Activated CD8-positive, alpha-beta memory T cell treated with anti-CD3 and anti-CD28 coated beads for 36 hours (primary cell): ENCODE measurements at regions not wholly inside any gene's neighbourhood (a gene's known extent, or its start where the extent isn't known, plus 50 kb on each side); places are given as distances from the start of the nearest gene placed in this dataset.
"Not testable (repeated sequence)": the region's sequence is repeated elsewhere in the genome, so short reads cannot be mapped to it uniquely, and the experiment has no call there.

Source experiments
- CTCF ChIA-PET: fragments of 350-600 bp; sonication (Branson Sonifier 250); formaldehyde crosslinking; loops from one replicate; lab custom pipeline; 2021; ENCODE audit warnings: antibody characterized with exemption; lab: Charles Lee
- POLR2A ChIA-PET: fragments of 350-600 bp; sonication (Branson Sonifier 250); formaldehyde crosslinking; loops from one replicate; lab custom pipeline; 2021; ENCODE audit warnings: antibody characterized with exemption; lab: Charles Lee

DNA sequence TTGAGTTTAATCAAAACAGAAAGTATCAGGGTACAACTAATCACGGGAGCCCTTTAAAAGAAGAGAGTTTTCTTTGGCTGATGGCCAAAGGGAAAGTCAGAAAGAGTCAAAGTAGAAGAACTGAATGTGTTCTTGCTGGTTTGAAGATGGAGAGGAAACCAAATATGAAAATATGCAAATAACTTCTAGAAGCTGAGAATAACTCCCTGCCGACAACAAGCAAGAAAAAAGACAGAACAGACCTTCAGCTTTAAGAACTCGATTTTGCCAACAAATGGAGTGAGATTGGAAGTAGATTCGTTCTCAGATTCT is 903.8 kb downstream of the STIM2 start:
- CTCF ChIA-PET = no interaction called here
- POLR2A ChIA-PET = no interaction called here

DNA sequence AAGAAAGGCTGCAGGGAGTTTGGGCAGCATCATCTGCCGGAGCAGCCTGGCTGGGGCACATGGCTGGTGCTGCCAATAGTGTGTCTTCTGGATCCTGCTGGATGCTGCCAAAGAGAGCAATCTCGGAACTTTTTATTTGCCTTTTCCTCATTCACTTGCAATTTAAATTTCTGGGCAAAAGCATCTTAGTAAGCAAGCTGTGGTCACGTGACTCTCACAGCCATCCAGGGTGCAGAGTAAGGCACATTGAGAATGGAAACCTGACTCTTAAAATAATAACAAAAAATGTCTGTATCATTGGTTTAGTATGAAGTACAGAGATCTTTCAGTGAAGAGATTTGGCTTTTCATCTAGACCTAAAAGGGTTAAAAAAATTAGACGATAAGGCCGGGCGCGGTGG is 910.3 kb downstream of the STIM2 start:
- CTCF ChIA-PET = no interaction called here
- POLR2A ChIA-PET = no interaction called here

DNA sequence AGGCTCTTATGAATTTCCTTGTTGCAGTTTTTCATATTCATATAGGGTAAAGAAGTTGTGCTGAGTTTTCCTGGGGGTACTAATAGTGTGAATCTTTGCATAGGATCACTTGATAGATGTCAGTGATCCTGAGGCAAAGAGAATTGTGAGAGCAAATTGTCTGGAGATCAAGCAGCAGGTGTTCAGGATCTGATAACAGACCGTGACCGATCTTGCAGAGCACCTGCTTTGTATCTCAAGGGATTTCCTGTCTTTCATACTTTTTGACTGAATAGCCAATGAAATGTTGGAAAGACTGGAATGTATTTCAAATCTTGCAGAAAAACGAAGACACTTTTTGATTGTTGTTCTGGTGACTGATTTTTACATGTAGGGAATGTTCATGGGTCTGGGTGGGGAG is 914.5 kb downstream of the STIM2 start:
- ChIA-PET POLR2A (no interaction called here), CTCF (no interaction called here)

DNA sequence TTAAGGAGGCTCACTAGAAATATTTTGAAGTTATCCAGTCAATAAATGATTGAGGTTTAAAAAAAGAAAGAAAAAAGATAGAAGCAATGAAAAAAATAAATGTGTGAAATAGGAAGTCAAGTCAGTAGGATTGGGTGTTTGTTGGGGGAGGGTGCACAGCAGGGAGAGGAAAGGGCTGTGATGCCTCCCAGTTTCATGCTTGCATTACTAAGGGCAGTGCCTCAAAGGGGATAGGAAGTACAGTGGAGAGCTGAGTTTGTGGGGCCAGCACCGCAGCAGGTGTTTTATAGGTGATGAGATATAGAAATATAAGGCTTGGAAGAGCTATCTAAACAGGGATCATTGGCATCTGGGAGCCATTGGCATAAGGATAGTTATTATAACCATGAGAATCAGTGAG is 919.2 kb downstream of the STIM2 start:
- ChIA-PET POLR2A (no interaction called here), CTCF (no interaction called here)

DNA sequence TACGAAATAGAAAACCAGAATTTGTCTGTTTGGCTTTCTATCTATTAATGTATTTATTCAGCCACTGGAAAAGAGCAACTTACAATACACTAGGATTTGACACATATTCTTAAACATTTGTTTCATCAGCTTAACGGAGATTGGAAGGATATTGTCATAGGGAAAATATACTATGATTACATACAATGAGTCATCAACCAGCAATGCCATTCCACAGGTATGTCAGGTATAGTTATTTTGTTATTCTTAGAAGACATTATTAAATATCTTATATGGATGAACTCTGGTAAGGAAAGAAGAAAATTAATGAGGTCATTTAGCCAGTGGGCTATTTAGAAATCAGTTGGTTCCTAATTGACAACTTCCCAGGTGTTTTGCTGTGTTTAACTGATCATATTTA is 926.6 kb downstream of the STIM2 start:
- ChIA-PET CTCF (no interaction called here), POLR2A (no interaction called here)

DNA sequence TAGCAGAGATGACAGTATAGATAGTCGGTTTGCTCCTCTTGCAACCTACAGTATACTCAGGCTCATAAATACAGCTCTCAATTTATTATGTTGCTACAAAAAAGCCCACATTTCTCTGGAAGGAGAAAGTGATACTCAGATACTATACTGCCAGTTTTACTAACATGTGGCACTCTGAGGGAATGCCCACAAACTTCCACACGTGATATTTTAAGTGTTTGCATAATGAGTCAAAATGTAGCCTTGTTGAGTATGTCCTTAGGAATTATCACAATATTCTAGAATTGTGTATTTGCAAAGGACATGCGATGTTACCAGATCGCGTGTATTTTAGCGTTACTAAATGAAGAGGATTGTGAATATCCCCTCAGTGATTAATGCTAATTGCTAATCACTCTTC is 929.1 kb downstream of the STIM2 start:
- CTCF ChIA-PET = no interaction called here
- POLR2A ChIA-PET = no interaction called here

DNA sequence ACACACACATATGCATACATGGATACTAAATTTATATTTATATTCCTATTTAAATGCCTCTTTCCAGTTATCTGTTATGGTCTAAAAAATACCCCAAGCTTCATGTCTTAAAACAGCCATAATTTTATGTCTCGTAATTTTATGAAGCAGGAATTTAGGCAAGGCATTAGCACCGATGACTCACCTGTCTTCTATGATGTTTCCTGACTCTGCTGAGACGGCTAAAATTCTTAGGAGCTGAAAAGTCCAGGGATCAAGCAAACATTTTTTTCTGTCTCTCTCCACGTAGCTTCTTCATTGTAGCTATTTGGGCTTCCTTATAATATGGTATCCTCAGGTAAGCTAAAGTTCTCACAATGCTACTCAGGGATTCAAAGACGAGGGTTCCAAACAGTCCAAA is 930.3 kb downstream of the STIM2 start:
- ChIA-PET CTCF (no interaction called here), POLR2A (no interaction called here)

DNA sequence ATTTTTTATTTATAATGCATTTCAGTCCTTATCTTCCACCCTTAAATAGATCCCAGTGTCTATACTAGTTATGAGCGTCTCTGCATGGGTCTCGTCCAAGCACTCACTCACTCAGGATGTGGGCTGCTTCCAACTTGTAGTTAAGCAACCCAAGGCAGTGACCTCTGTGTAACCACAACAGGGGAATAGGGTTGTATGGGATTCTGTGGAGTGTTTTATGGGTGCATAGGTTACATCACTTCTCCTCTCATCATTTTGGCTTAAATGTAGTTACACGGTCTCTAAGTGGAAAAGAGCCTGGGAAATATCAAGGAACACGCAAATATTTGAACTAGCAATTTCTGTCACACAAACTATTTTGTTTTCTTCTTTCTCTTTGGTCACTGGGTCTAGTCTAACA is 931.0 kb downstream of the STIM2 start:
- CTCF ChIA-PET = no interaction called here
- POLR2A ChIA-PET = no interaction called here

DNA sequence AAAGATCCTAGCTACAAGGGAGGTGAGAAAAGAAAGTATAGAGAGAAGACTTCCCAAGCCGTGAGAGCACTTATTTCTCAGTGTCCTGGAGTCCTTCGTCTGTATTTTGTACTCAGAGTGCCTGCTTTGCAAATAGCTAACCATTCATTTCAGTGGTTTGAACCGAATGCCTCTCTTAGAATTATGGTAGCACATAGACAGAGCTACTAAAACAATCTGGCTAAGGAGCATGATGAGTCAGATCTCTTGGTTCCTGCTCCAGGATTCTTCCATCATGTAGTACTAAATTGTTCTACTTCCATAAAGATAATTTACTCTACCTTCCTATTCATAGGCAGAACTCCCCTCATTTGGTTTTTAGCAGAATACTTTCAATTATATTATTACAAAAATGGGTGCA is 946.6 kb downstream of the STIM2 start:
- ChIA-PET POLR2A (no interaction called here), CTCF (no interaction called here)

DNA sequence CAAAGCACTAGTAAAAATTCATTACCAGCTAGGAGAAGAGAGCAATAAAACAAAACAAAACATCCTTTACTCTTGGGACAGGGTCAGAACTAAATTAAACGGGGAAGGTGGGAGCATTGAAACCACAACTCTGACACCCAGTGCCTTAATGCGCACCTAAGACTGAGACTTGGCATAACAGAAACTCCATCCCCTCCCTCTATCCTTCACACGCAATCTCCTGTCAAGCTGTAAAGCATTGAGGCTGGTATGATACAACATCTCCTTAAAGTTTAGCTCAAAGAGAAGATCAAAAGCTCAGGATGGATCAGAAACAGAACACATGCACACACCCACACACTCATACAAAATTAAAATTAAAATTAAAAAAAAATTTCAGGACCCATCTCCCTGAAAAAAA is 951.3 kb downstream of the STIM2 start:
- POLR2A ChIA-PET = no interaction called here
- CTCF ChIA-PET = no interaction called here

DNA sequence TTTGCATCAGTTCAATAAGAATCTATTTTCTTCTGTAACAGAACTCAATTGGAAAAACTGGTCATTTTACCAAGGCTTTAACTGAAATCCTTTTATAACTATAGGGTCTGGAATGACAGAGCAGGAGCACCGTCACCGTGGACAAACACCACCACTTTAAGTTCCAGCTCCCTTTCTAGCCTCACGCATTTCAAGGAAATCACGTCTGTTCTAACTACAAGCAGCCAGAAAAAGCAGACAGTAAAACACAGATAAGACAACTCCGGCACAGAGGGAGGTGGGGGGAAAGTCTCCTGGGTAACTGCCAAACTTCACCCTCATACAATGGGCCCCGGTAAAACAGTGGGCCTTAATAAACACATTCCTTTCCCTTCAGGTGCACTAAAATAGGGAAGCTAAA is 952.6 kb downstream of the STIM2 start:
- POLR2A ChIA-PET, CTCF ChIA-PET: not testable (repeated sequence)

DNA sequence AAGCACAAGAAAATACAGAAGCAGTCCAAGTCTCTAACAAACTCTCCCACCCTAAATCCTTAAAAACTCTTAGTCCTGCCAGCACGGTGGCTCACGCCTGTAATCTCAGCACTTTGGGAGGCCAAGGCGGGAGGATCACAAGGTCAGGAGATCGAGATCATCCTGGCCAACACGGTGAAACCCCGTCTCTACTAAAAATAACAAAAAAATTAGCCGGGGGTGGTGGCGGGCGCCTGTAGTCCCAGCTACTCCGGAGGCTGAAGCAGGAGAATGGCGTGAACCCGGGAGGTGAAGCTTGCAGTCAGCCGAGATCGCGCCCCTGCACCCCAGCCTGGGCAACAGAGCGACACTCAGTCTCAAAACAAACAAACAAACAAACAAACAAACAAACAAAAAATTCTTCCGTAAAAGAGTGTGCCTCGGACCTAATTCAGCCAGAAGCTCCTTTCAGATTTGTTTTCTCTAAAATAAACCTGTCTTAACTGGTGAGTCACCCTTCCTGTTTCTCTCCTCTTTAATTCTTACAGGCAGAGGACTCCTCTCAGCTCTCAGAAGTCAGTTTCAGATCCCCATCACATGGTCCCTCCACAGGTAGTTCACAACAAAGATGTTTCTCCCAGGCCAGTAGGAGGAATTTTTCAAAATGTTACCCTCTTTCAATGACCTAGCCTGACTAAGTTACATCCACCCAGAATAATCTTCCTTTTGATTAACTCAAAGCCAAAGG is 953.2 kb downstream of the STIM2 start:
- POLR2A ChIA-PET, CTCF ChIA-PET: not testable (repeated sequence)

DNA sequence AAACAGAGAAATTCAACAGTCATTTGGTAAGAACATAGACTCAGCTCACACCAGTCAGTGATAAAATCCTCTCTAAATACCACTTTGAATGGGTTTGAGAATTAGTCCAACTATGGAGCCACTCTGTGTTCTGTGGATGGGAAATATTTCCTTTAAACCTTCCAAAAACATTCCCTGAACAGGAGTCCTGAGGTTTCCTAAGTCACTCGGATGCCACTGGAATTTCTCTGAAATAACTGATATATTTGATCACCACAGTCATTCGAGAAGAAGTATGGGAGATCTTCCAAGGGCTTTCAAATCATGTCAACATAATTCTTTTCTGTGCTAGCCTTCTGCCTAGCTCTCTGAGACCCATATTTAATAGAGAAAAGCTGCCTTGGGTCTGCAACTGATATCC is 958.6 kb downstream of the STIM2 start:
- CTCF ChIA-PET = no interaction called here
- POLR2A ChIA-PET = no interaction called here

DNA sequence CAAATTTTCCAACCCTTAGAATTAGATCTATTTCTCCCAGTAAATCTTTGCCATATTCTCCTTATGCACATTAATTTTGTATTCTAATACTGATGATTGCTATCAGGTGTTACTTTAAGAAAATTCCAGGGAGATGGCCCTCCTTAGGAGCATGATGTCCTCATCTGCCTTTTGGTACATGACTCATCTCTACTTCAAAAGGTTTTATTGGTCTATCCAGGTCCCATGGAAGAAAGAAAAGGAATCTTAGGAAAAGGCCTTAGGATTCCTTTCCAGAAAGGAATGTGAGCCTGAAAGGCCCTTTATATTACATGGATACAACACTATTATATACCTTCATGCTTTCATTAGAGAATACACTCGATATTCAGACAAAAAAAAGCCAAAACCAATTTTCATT is 968.2 kb downstream of the STIM2 start:
- ChIA-PET POLR2A (no interaction called here), CTCF (no interaction called here)

DNA sequence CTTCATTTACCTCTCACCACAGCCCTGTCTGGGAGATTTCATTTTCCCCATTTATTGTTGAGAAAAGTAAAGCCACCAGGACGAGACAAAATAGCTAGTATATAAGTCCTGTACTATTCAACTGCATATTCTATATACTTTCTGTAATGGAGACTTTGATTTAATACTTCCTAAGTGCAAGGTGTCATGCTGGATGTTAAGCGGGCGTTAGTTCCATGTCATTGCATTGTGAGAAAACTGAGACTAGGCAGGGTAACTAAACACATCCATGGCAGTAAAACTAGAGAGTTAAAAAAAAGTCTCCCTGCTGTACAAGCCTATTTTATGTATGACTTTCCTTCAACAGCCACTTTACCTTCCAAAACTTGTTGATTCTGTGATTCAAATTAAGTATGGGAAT is 969.6 kb downstream of the STIM2 start:
- POLR2A ChIA-PET = no interaction called here
- CTCF ChIA-PET = no interaction called here

DNA sequence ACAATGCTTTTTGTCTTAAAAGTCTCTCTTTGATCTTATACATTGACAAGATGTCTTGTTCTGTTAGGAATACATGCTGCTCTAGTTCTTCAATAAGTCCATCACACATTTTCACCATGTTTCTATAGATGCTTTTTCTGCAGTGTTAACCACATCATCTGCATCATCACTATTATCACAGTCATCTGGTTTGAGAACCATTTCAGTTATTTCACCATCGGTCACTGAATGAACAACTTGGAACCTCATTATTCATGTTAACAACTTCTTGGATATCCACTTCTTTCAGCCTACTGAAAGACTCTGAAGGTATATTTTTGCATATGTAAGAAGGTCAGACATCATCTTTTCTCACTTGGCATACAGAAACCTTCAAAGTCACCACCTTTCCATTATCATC is 975.2 kb downstream of the STIM2 start:
- CTCF ChIA-PET = no interaction called here
- POLR2A ChIA-PET = no interaction called here

DNA sequence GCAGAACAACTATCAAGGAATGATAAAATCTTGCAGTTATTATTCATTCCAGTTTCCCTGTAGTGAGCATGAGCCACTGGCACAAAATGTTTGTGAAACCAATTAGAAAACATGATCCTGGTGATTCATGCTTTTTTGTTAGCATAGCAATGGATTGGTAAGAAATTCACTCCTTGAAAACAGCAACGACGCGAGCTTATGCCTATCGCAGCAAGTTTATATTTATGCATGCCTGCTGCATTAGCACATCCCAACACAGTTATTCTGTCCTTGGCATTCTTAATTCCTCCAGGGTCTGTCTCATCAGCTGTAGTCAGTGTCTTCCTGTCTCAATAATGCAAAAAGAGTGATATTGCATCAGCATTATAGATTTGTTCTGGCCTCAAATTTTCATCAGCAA is 975.9 kb downstream of the STIM2 start:
- CTCF ChIA-PET = no interaction called here
- POLR2A ChIA-PET = no interaction called here

DNA sequence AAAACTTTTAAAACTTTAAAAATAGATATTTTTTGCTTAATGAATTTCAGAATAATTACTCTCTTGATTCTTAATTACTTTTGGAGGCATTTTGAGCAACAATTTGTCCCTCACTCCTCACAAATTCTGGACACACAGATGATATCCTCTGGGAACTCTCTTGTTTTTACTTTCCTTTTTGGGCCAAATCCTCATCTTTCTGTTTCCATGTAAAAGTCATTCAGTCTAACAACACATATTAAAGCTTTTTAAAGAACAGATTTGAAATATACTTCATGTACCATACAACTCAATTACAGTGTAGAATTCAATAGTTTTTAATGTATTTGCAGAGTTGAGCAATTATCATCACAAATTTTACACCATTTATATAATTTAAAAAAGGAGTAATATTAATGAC is 983.1 kb downstream of the STIM2 start:
- ChIA-PET POLR2A (no interaction called here), CTCF (no interaction called here)

DNA sequence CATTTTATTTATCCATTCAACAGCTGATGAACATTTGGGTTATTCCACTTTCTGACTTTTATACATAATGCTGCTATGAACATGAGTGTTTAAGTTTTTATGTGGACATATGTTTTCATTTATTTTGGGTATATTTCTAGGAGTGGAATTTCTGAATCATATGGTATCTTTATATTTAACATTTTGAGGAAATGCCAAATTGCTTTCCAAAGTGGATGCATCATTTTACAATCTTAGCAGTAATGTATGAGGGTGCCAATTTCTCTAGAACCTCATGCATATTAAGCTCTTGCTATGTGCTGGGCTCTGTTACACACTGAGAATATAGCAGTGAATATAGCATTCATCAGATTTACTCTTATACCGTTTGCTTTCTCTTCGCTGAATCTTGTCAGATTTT is 983.7 kb downstream of the STIM2 start:
- ChIA-PET CTCF (no interaction called here), POLR2A (no interaction called here)

DNA sequence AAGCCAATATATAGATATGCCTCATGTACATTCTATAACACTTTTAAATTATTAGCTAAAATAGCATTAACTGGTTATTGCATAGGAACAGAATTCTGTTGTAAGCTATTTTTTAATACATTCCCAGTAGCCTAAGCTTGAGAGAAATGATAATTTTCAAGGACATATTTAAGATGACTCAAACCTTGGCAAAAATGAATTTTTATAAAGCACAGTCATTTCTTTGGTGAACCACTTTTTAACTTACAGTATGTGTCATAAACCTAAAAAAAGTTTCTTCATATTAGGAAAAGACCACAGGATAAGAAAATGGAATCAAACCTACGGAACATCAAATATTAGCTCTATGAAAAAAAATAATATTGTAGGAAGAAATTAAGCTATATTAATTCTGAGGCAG is 986.3 kb downstream of the STIM2 start:
- POLR2A ChIA-PET = no interaction called here

DNA sequence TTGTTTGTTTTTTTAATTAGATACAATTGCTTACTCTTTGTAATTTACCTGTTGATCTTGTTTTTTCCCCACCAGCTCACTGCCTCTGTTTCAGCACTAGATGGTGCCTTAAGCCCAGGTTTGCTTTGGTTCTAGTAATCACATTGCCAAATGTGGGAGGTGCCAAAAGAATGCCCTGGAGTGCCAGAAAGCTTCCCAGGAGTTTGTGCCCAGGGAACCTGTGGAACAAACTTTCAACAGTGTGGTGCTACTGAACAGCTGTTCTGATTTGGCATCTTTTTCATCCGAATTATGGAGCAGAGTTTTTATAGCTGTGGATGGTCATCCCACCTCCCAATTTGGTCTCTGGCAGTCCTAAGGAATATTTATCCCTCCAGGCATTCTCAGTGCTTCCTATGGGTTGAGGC is 1000.7 kb downstream of the STIM2 start:
- POLR2A ChIA-PET = no interaction called here
- CTCF ChIA-PET = no interaction called here

More for the DNA sequence above, 986.3 kb downstream of the STIM2 start:
- CTCF ChIA-PET = no interaction called here

DNA sequence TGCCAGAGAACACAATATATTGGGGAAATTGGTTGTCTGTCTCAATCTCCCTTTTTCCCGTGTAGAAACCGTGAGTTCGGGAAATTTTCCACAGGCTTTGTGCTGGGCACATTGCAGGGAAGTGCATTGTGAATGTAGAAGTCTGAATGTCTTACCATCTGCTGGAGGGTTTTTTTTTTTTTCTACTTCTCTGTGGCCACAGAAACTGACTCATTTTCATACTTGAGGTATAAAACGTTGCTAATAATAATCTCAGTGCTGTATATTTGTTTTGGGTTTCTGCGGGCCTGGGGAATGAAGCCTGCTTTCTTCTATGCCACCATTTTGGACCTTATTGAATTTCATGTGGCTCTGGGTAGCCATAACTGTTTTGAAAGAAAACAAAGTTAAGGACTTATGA is 1001.2 kb downstream of the STIM2 start:
- ChIA-PET CTCF (no interaction called here), POLR2A (no interaction called here)
